GM12878 (cell line): ENCODE measurements at regions not wholly inside any gene's neighbourhood (a gene's known extent, or its start where the extent isn't known, plus 50 kb on each side); places are given as distances from the start of the nearest gene placed in this dataset.

Experiments
- ATAC-seq: fragments of 200-7000 bp; cut with Tn5 transposase; 3 replicates; pipeline ENCODE4 v1.9.1; 2020; ENCODE audit warnings: mild to moderate bottlenecking, moderate library complexity
- BruUV-seq: library from RNA; stranded (reverse); fragments of 400-500 nt; replicated peaks from 2 replicates; lab custom pipeline; 2021; lab: Mats Ljungman, UMichigan
- CTCF ChIA-PET: fragments of 300-600 bp; sonication (Branson Sonifier 250); formaldehyde crosslinking; extraction: SDS; loops from one replicate; lab custom pipeline; 2021; ENCODE audit warnings: inconsistent platforms; lab: Yijun Ruan, JAX
- POLR2A ChIA-PET: fragments of 350-600 bp; formaldehyde crosslinking; extraction: SDS; loops from one replicate; lab custom pipeline; 2021; ENCODE audit warnings: inconsistent platforms; lab: Charles Lee
- RAD21 ChIA-PET: fragments of 300-600 bp; sonication (Branson Sonifier 250); formaldehyde crosslinking; loops from one replicate; lab custom pipeline; 2023; ENCODE audit warnings: antibody characterized with exemption; ENCODE audit not compliant: unreplicated experiment; lab: Charles Lee
- SMC1A ChIA-PET: fragments of 300-600 bp; sonication (Branson Sonifier 250); formaldehyde crosslinking; loops from one replicate; lab custom pipeline; 2023; ENCODE audit not compliant: unreplicated experiment, uncharacterized antibody; lab: Charles Lee
- DNase-seq: peaks from one replicate; pipeline ENCODE4 v3.0.0-alpha.2; 2011; ENCODE audit warnings: low read depth, low spot score
- FAIRE-seq: peaks from 3 replicates; lab custom pipeline; 2011; peaks lifted over from hg19 to GRCh38; lab: Jason Lieb, UNC
- H2AFZ ChIP-seq: 2 replicates; pipeline ENCODE4 v1.6.0; 2011; ENCODE audit warnings: low read depth, low read length, control low read depth; ENCODE audit not compliant: control insufficient read depth
- H3K27ac ChIP-seq: 2 replicates; pipeline ENCODE4 v1.5.1; 2011; ENCODE audit warnings: control low read depth; ENCODE audit not compliant: control insufficient read depth, insufficient read depth
- H3K27me3 ChIP-seq, 2 experiments: replicated peaks in 1 of 2; 2 replicates each; pipeline versions ENCODE4 v1.6.0 to v1.6.1; 2011; ENCODE audit warnings: low read length in 1 of 2; ENCODE audit not compliant: control insufficient read depth in 2 of 2, insufficient read depth in 2 of 2
- H3K36me3 ChIP-seq, 2 experiments: 2 replicates each; pipeline ENCODE4 v1.5.1; 2011; ENCODE audit warnings: low read length in 1 of 2; ENCODE audit not compliant: control insufficient read depth in 2 of 2, insufficient read depth in 2 of 2
- H3K4me1 ChIP-seq: 2 replicates; pipeline ENCODE4 v1.6.1; 2011; ENCODE audit warnings: mild to moderate bottlenecking, low read length, moderate library complexity, mixed read lengths; ENCODE audit not compliant: control insufficient read depth, insufficient read depth
- H3K4me2 ChIP-seq: 2 replicates; pipeline ENCODE4 v1.6.0; 2011; ENCODE audit warnings: control low read depth; ENCODE audit not compliant: control insufficient read depth, insufficient read depth
- H3K4me3 ChIP-seq: fragments of 200-600 bp; sonication (generic); 2 replicates; pipeline ENCODE4 v1.5.1; 2016
- H3K79me2 ChIP-seq: 2 replicates; pipeline ENCODE4 v1.6.0; 2011; ENCODE audit warnings: low read length; ENCODE audit not compliant: control insufficient read depth, insufficient read depth
- H3K9ac ChIP-seq: 2 replicates; pipeline ENCODE4 v1.8.0; 2011; ENCODE audit warnings: low read length, control low read depth, mixed read lengths; ENCODE audit not compliant: control insufficient read depth, insufficient read depth
- H3K9me3 ChIP-seq: replicated peaks from 3 replicates; pipeline ENCODE4 v1.5.1; 2011; ENCODE audit warnings: mild to moderate bottlenecking, low read length; ENCODE audit not compliant: control insufficient read depth, insufficient read depth
- H4K20me1 ChIP-seq: 2 replicates; pipeline ENCODE4 v1.6.0; 2011; ENCODE audit not compliant: control insufficient read depth, insufficient read depth
- ASH2L ChIP-seq: fragments of 300-600, 200-600 bp; sonication (generic); IDR thresholded peaks from 2 replicates; pipeline ENCODE4 v1.6.1; 2017; ENCODE audit warnings: low read depth, mild to moderate bottlenecking, borderline replicate concordance
- ATF2 ChIP-seq: IDR thresholded peaks from 2 replicates; pipeline ENCODE4 v1.6.1; 2012; ENCODE audit warnings: low read length, inconsistent platforms
- CHD2 ChIP-seq: IDR thresholded peaks from 2 replicates; pipeline ENCODE4 v1.6.1; 2011; ENCODE audit warnings: low read depth, low read length, improper control_type of control experiment, borderline replicate concordance
- ESRRA ChIP-seq: IDR thresholded peaks from 2 replicates; pipeline ENCODE4 v1.6.1; 2012; ENCODE audit warnings: mild to moderate bottlenecking, low read length, improper control_type of control experiment
- FOXK2 ChIP-seq: fragments of 450-650 bp; IDR thresholded peaks from 2 replicates; pipeline ENCODE4 v1.6.1; 2017; ENCODE audit warnings: mild to moderate bottlenecking, moderate library complexity
- FOXM1 ChIP-seq: IDR thresholded peaks from 2 replicates; pipeline ENCODE4 v1.6.1; 2012; ENCODE audit warnings: low read depth, mild to moderate bottlenecking, inconsistent platforms, low read length, moderate library complexity
- IKZF2 ChIP-seq, 2 experiments: fragments of 450-650 bp; IDR thresholded peaks; 2 replicates each; pipeline ENCODE4 v1.6.1; 2017; ENCODE audit warnings: mild to moderate bottlenecking in 2 of 2, moderate library complexity in 2 of 2
- NFXL1 ChIP-seq: fragments of 450-650 bp; IDR thresholded peaks from 2 replicates; pipeline ENCODE4 v1.6.1; 2017; ENCODE audit warnings: antibody characterized with exemption, mild to moderate bottlenecking, borderline replicate concordance
- POLR2A ChIP-seq: IDR thresholded peaks from 2 replicates; pipeline ENCODE4 v1.6.1; 2011; ENCODE audit warnings: low read depth, mild to moderate bottlenecking, low read length
- RB1 ChIP-seq: fragments of 450-650 bp; formaldehyde crosslinking; IDR thresholded peaks from 2 replicates; pipeline ENCODE4 v1.6.1; 2017; ENCODE audit warnings: mild to moderate bottlenecking, borderline replicate concordance
- SKIL ChIP-seq: fragments of 450-650 bp; IDR thresholded peaks from 2 replicates; pipeline ENCODE4 v1.6.1; 2017; ENCODE audit warnings: mild to moderate bottlenecking, low read depth, inconsistent platforms; ENCODE audit not compliant: poor library complexity, severe bottlenecking
- SMAD5 ChIP-seq: IDR thresholded peaks from 2 replicates; pipeline ENCODE4 v1.6.1; 2016; ENCODE audit warnings: antibody characterized with exemption, low read depth
- SP1 ChIP-seq: IDR thresholded peaks from one replicate; pipeline ENCODE4 v1.6.1; 2011; ENCODE audit warnings: low read depth, low read length
- SREBF2 ChIP-seq: IDR thresholded peaks from 2 replicates; pipeline ENCODE4 v1.6.1; 2012; ENCODE audit warnings: mild to moderate bottlenecking, low read length
- ZBTB40 ChIP-seq: fragments of 450-650 bp; IDR thresholded peaks from 2 replicates; pipeline ENCODE4 v1.6.1; 2016; ENCODE audit warnings: mild to moderate bottlenecking, moderate library complexity, borderline replicate concordance
- WGBS: methylation state at CpG from one replicate; pipeline ENCODE4 v1.1.6; 2016; ENCODE audit warnings: low lambda C conversion rate; ENCODE audit not compliant: insufficient replicate concordance, insufficient coverage; ENCODE audit errors: missing lambda C conversion rate; 5-methylcytosine and 5-hydroxymethylcytosine counted together
- in situ Hi-C: fragments of 300-500 bp; cut with MboI; formaldehyde crosslinking; loops from 9 replicates; pipeline ENCODE4 v1.14.3; 2018; ENCODE audit warnings: mixed read lengths
- intact Hi-C: fragments of 100-400 bp; cut with micrococcal nuclease; formaldehyde crosslinking; loops from one replicate; pipeline ENCODE4 v1.14.2; 2022; ENCODE audit not compliant: unreplicated experiment

- TF ChIP-seq ASH2L (no peak), CHD2 (no peak), FOXK2 (no peak), RB1 (no peak), SREBF2 (no peak)
Observed at GRCh38 chr18:26763446-26764110, 101.9 kb downstream of the AQP4 start (continued).

GRCh38 chr18:26757263-26758019 is 108.1 kb downstream of the AQP4 start:
- intact Hi-C loops (no loop called here), in situ Hi-C loops (no loop called here)
- Histone ChIP-seq H3K27ac (no peak overlapping the region), H4K20me1 (no peaks in the 10 kb centered on the region), H3K4me1 (peaks cover 2% of the 10 kb centered on the region; the same call in 1 of the 2 replicates), H3K4me2 (no peak overlapping the region), H3K36me3 (no peaks in the 10 kb centered on the region), H3K79me2 (no peaks in the 10 kb centered on the region), H3K27me3 (no peaks in the 10 kb centered on the region), H3K9me3 (no peaks in the 10 kb centered on the region), H3K9ac (no peak overlapping the region), H2AFZ (no peak overlapping the region), H3K4me3 (no peak overlapping the region)
- ChIA-PET SMC1A (interaction anchor here (0.9 to 2.3 kb wide), 4 partner anchors 10 to 47 kb away, joined by 3 to 8 read pairs (median 6); no protein-coding TSS in a partner anchor), RAD21 (interaction anchor here (1.2 kb wide), 1 partner anchor 72 kb away, joined by 3 read pairs; no protein-coding TSS in a partner anchor), POLR2A (no interaction called here), CTCF (interaction anchor here (0.6 kb wide), 1 partner anchor 63 kb away, joined by 3 read pairs; no protein-coding TSS in a partner anchor)
- peak; percentile 36; the same call in 1 of the 3 replicates for ATAC-seq
- BruUV-seq, result no TSS peak
- 41% methylated on average over 4 of the region's 4 CpGs for WGBS
- no peak for FAIRE-seq
- DNase-seq, result no peak
- TF ChIP-seq SP1 (no peak), POLR2A (no peak), FOXM1 (no peak), NFXL1 (no peak), SKIL (no peak), ZBTB40 (no peak), ATF2 (no peak), IKZF2 (IDR thresholded peaks at IDR 0.05) (no peak), ESRRA (no peak), SMAD5 (no peak)
